Caco-2 (cell line): ENCODE measurements at regions not wholly inside any gene's neighbourhood (a gene's known extent, or its start where the extent isn't known, plus 50 kb on each side); places are given as distances from the start of the nearest gene placed in this dataset.

Source experiments
- BruUV-seq: library from RNA; stranded (reverse); fragments of 400-500 nt; replicated peaks from 2 replicates; lab custom pipeline; 2021; lab: Mats Ljungman, UMichigan
- CTCF ChIA-PET: fragments of 300-600 bp; sonication (Branson Sonifier 250); formaldehyde crosslinking; loops from one replicate; lab custom pipeline; 2022; ENCODE audit warnings: antibody characterized with exemption; lab: Charles Lee
- POLR2A ChIA-PET: fragments of 300-600 bp; sonication (Branson Sonifier 250); formaldehyde crosslinking; loops from one replicate; lab custom pipeline; 2022; ENCODE audit warnings: antibody characterized with exemption; lab: Charles Lee
- DNase-seq, 2 experiments: peaks; one replicate each; pipeline versions ENCODE4 v3.0.0 to v3.0.0-alpha.2; 2020 to 2022
- H3K27me3 ChIP-seq: replicated peaks from 2 replicates; pipeline ENCODE4 v1.6.0; 2011; ENCODE audit warnings: low read length; ENCODE audit not compliant: control insufficient read depth, insufficient read depth
- H3K36me3 ChIP-seq: 2 replicates; pipeline ENCODE4 v1.5.1; 2011; ENCODE audit warnings: low read length; ENCODE audit not compliant: control insufficient read depth, insufficient read depth
- H3K4me1 ChIP-seq: fragments of 250-450 bp; sonication (Bioruptor Pico); 2 replicates; pipeline ENCODE4 v1.5.1; 2020; ENCODE audit warnings: mild to moderate bottlenecking
- H3K4me3 ChIP-seq: 2 replicates; pipeline ENCODE4 v1.5.1; 2011; ENCODE audit warnings: low read depth, mild to moderate bottlenecking, control low read depth, low read length
- H3K9me3 ChIP-seq: fragments of 250-450 bp; sonication (Bioruptor Pico); 2 replicates; pipeline ENCODE4 v1.5.1; 2020; ENCODE audit warnings: mild to moderate bottlenecking, moderate library complexity
- H3K27ac Mint-ChIP-seq: one replicate; pipeline ENCODE4 v1.8.0; 2022; ENCODE audit warnings: mixed read lengths; ENCODE audit not compliant: unreplicated experiment
- H3K27me3 Mint-ChIP-seq: one replicate; pipeline ENCODE4 v1.8.0; 2022; ENCODE audit warnings: mixed read lengths; ENCODE audit not compliant: insufficient read depth, unreplicated experiment
- H3K36me3 Mint-ChIP-seq: one replicate; pipeline ENCODE4 v1.8.0; 2022; ENCODE audit warnings: mild to moderate bottlenecking, mixed read lengths; ENCODE audit not compliant: insufficient read depth, unreplicated experiment
- H3K4me1 Mint-ChIP-seq: one replicate; pipeline ENCODE4 v1.8.0; 2022; ENCODE audit warnings: low read depth, mixed read lengths; ENCODE audit not compliant: unreplicated experiment
- H3K4me3 Mint-ChIP-seq: one replicate; pipeline ENCODE4 v1.8.0; 2022; ENCODE audit warnings: mild to moderate bottlenecking, moderate library complexity, mixed read lengths; ENCODE audit not compliant: unreplicated experiment
- H3K9me3 Mint-ChIP-seq: one replicate; pipeline ENCODE4 v1.8.0; 2022; ENCODE audit warnings: mixed read lengths; ENCODE audit not compliant: unreplicated experiment
- CTCF ChIP-seq, 2 experiments: fragments of 200-600 bp in 1 of 2; IDR thresholded peaks; 1 replicate in 1 of 2; 2 replicates in 1 of 2; pipeline versions ENCODE4 v1.5.1 to v1.8.0; 2011 to 2022; ENCODE audit warnings: antibody characterized with exemption in 1 of 2, control low read depth in 1 of 2, inconsistent platforms in 1 of 2, low read depth in 1 of 2, low read length in 1 of 2, mild to moderate bottlenecking in 1 of 2, moderate library complexity in 1 of 2; ENCODE audit not compliant: insufficient read depth in 1 of 2, severe bottlenecking in 1 of 2, unreplicated experiment in 1 of 2
- intact Hi-C: fragments of 100-400 bp; cut with micrococcal nuclease; formaldehyde crosslinking; loops from one replicate; pipeline ENCODE4 v1.10.0; 2022; ENCODE audit not compliant: unreplicated experiment

- CTCF ChIA-PET, result no interaction called here
- Mint-ChIP-seq H3K4me1 (no peaks in the 10 kb centered on the region), H3K4me3 (no peak overlapping the region), H3K36me3 (no peaks in the 10 kb centered on the region), H3K27ac (no peak overlapping the region), H3K9me3 (no peaks in the 10 kb centered on the region), H3K27me3 (no peaks in the 10 kb centered on the region)
- intact Hi-C loops, result no loop called here
- Histone ChIP-seq H3K4me1 (no peaks in the 10 kb centered on the region), H3K27me3 (no peaks in the 10 kb centered on the region), H3K4me3 (no peak overlapping the region), H3K9me3 (peaks cover 5% of the 10 kb centered on the region; the same call in 1 of the 2 replicates), H3K36me3 (no peaks in the 10 kb centered on the region)
- no TSS peak for BruUV-seq
- no peak for DNase-seq
- POLR2A ChIA-PET, result no interaction called here
- TF ChIP-seq CTCF (IDR thresholded peaks at IDR 0.05; ENCODE audit: insufficient read depth in 1 of 2, low read depth in 1 of 2, low read length in 1 of 2, severe bottlenecking in 1 of 2, unreplicated experiment in 1 of 2), result no peak
Measured at GRCh38 chr5:29061381-29061780, 2023.0 kb upstream of the CDH9 start.

GRCh38 chr5:29054694-29055093, 2016.3 kb upstream of the CDH9 start:
- no peaks in the 10 kb centered on the region for H3K4me1 Mint-ChIP-seq
- Histone ChIP-seq H3K27me3 (no peaks in the 10 kb centered on the region), H3K4me1 (no peaks in the 10 kb centered on the region), H3K36me3 (no peaks in the 10 kb centered on the region), H3K4me3 (no peak overlapping the region), H3K9me3 (no peaks in the 10 kb centered on the region)
- H3K27me3 Mint-ChIP-seq, result no peaks in the 10 kb centered on the region
- CTCF ChIA-PET, result no interaction called here
- TF ChIP-seq CTCF (IDR thresholded peaks at IDR 0.05; ENCODE audit: insufficient read depth in 1 of 2, low read depth in 1 of 2, low read length in 1 of 2, severe bottlenecking in 1 of 2, unreplicated experiment in 1 of 2), result no peak
- no peaks in the 10 kb centered on the region for H3K36me3 Mint-ChIP-seq
- no peak overlapping the region for H3K27ac Mint-ChIP-seq
- BruUV-seq, result no TSS peak
- H3K4me3 Mint-ChIP-seq, result no peak overlapping the region
- intact Hi-C loops, result no loop called here
- no peak for DNase-seq
- no peaks in the 10 kb centered on the region for H3K9me3 Mint-ChIP-seq
- POLR2A ChIA-PET, result no interaction called here

GRCh38 chr5:29054282-29054681, 2015.9 kb upstream of the CDH9 start:
- H3K9me3 Mint-ChIP-seq, result no peaks in the 10 kb centered on the region
- H3K36me3 ChIP-seq, result no peaks in the 10 kb centered on the region
- no peaks in the 10 kb centered on the region for H3K4me1 ChIP-seq
- TF ChIP-seq CTCF (IDR thresholded peaks at IDR 0.05; ENCODE audit: insufficient read depth in 1 of 2, low read depth in 1 of 2, low read length in 1 of 2, severe bottlenecking in 1 of 2, unreplicated experiment in 1 of 2), result no peak
- ChIA-PET POLR2A (no interaction called here), CTCF (no interaction called here)
- BruUV-seq, result no TSS peak
- H3K27me3 Mint-ChIP-seq, result no peaks in the 10 kb centered on the region
- no peak overlapping the region for H3K4me3 Mint-ChIP-seq
- H3K27ac Mint-ChIP-seq, result no peak overlapping the region
- no peaks in the 10 kb centered on the region for H3K27me3 ChIP-seq
- H3K4me1 Mint-ChIP-seq, result no peaks in the 10 kb centered on the region
- no peak overlapping the region for H3K4me3 ChIP-seq
- no peaks in the 10 kb centered on the region for H3K9me3 ChIP-seq
- intact Hi-C loops, result no loop called here
- no peak for DNase-seq
- H3K36me3 Mint-ChIP-seq, result no peaks in the 10 kb centered on the region
